MM.1S (cell line): ENCODE measurements at regions not wholly inside any gene's neighbourhood (a gene's known extent, or its start where the extent isn't known, plus 50 kb on each side); places are given as distances from the start of the nearest gene placed in this dataset.

Experiments
- DNase-seq: peaks from one replicate; pipeline ENCODE4 v3.0.0-alpha.2; 2015
- H2AFZ ChIP-seq: fragments of 300-600 bp; sonication (generic); 2 replicates; pipeline ENCODE4 v1.6.0; 2016; ENCODE audit warnings: antibody characterized with exemption, low read length
- H3F3A ChIP-seq: fragments of 300-600 bp; sonication (generic); 2 replicates; pipeline ENCODE4 v1.6.1; 2016; ENCODE audit warnings: mild to moderate bottlenecking, antibody characterized with exemption, low read length, moderate library complexity, mixed read lengths; ENCODE audit not compliant: insufficient read depth
- H3K27ac ChIP-seq: fragments of 300-600 bp; sonication (generic); 2 replicates; pipeline ENCODE4 v1.5.1; 2016; ENCODE audit warnings: mild to moderate bottlenecking, low read length
- H3K27me3 ChIP-seq: fragments of 300-600 bp; sonication (generic); replicated peaks from 2 replicates; pipeline ENCODE4 v1.6.0; 2016; ENCODE audit warnings: low read length; ENCODE audit not compliant: insufficient read depth
- H3K36me3 ChIP-seq: fragments of 300-600 bp; sonication (generic); replicated peaks from 2 replicates; pipeline ENCODE4 v1.6.1; 2016; ENCODE audit warnings: mild to moderate bottlenecking, low read length, mixed read lengths; ENCODE audit not compliant: insufficient read depth
- H3K4me1 ChIP-seq: fragments of 300-600 bp; sonication (generic); 2 replicates; pipeline ENCODE4 v1.6.1; 2016; ENCODE audit warnings: low read length, mixed read lengths
- H3K4me2 ChIP-seq: fragments of 300-600 bp; sonication (generic); 2 replicates; pipeline ENCODE4 v1.6.0; 2016; ENCODE audit warnings: low read depth, low read length
- H3K4me3 ChIP-seq: fragments of 300-600 bp; sonication (generic); 2 replicates; pipeline ENCODE4 v1.5.1; 2016; ENCODE audit warnings: low read length, mixed read lengths
- H3K79me2 ChIP-seq: fragments of 300-600 bp; sonication (generic); 2 replicates; pipeline ENCODE4 v1.6.1; 2016; ENCODE audit warnings: mixed run types, low read length, mixed read lengths
- H3K9ac ChIP-seq: fragments of 300-600 bp; sonication (generic); 2 replicates; pipeline ENCODE4 v1.6.1; 2016; ENCODE audit warnings: low read length, mixed read lengths
- H3K9me2 ChIP-seq: fragments of 300-600 bp; sonication (generic); replicated peaks from 2 replicates; pipeline ENCODE4 v1.6.1; 2016; ENCODE audit warnings: mild to moderate bottlenecking, low read length, mixed read lengths; ENCODE audit not compliant: insufficient read depth
- H3K9me3 ChIP-seq: fragments of 300-600 bp; sonication (generic); replicated peaks from 2 replicates; pipeline ENCODE4 v1.6.1; 2016; ENCODE audit warnings: mild to moderate bottlenecking, low read length, mixed read lengths; ENCODE audit not compliant: insufficient read depth
- H4K20me1 ChIP-seq: fragments of 300-600 bp; sonication (generic); 2 replicates; pipeline ENCODE4 v1.6.1; 2016; ENCODE audit warnings: mild to moderate bottlenecking, low read length, moderate library complexity, mixed read lengths; ENCODE audit not compliant: insufficient read depth
- CTCF ChIP-seq: fragments of 300-600 bp; sonication (generic); IDR thresholded peaks from 2 replicates; pipeline ENCODE4 v1.5.1; 2016; ENCODE audit warnings: antibody characterized with exemption, low read length, mixed read lengths
- EZH2 ChIP-seq: fragments of 300-600 bp; sonication (generic); optimal IDR thresholded peaks from 2 replicates; pipeline ENCODE3; 2017; ENCODE audit warnings: low read depth, mild to moderate bottlenecking, antibody characterized with exemption, low read length, mixed read lengths
- EZH2phosphoT487 ChIP-seq: fragments of 300-600 bp; sonication (generic); IDR thresholded peaks from 2 replicates; pipeline ENCODE4 v1.6.1; 2018; ENCODE audit warnings: antibody characterized with exemption, low read length

- H3K4me3 ChIP-seq: no peak overlapping the region
- H4K20me1 ChIP-seq: no peaks in the 10 kb centered on the region
- H3K4me2 ChIP-seq: peak overlapping the region; percentile 18; the same call in 1 of the 2 replicates
- H3K9me2 ChIP-seq: no peaks in the 10 kb centered on the region
- no peaks in the 10 kb centered on the region for H3F3A ChIP-seq
- peaks cover 6% of the 10 kb centered on the region; the same call in 1 of the 2 replicates for H3K4me1 ChIP-seq
- TF ChIP-seq EZH2 (no peak), CTCF (no peak), EZH2phosphoT487 (no peak)
- peak; percentile 15 for DNase-seq
- H3K9ac ChIP-seq: no peak overlapping the region
- no peaks in the 10 kb centered on the region for H3K36me3 ChIP-seq
- peak overlapping the region; percentile 35; the same call in 1 of the 2 replicates for H3K27ac ChIP-seq
- no peaks in the 10 kb centered on the region for H3K79me2 ChIP-seq
- no peak overlapping the region for H2AFZ ChIP-seq
- no peaks in the 10 kb centered on the region for H3K9me3 ChIP-seq
- no peaks in the 10 kb centered on the region for H3K27me3 ChIP-seq
These were observed 113.2 kb upstream of the MAF start for GRCh38 chr16:79713609-79714309.

- Histone ChIP-seq H3K4me2 (no peak overlapping the region), H3F3A (no peaks in the 10 kb centered on the region), H3K36me3 (no peaks in the 10 kb centered on the region), H2AFZ (no peak overlapping the region), H4K20me1 (no peaks in the 10 kb centered on the region), H3K9me2 (no peaks in the 10 kb centered on the region), H3K27me3 (no peaks in the 10 kb centered on the region), H3K4me3 (no peak overlapping the region), H3K27ac (no peak overlapping the region), H3K9ac (no peak overlapping the region), H3K9me3 (no peaks in the 10 kb centered on the region), H3K4me1 (peaks cover 6% of the 10 kb centered on the region; the same call in 1 of the 2 replicates), H3K79me2 (no peaks in the 10 kb centered on the region)
- no peak for DNase-seq
- TF ChIP-seq CTCF (no peak), EZH2phosphoT487 (no peak), EZH2 (no peak)
These were observed 111.7 kb upstream of the MAF start for GRCh38 chr16:79712276-79712675.

GRCh38 chr16:79707876-79708275 lies 107.3 kb upstream of the MAF start:
- H3K36me3 ChIP-seq: no peaks in the 10 kb centered on the region
- H2AFZ ChIP-seq: no peak overlapping the region
- no peaks in the 10 kb centered on the region for H3K9me3 ChIP-seq
- H4K20me1 ChIP-seq: no peaks in the 10 kb centered on the region
- H3K9ac ChIP-seq: no peak overlapping the region
- H3K27me3 ChIP-seq: no peaks in the 10 kb centered on the region
- H3K9me2 ChIP-seq: no peaks in the 10 kb centered on the region
- H3K27ac ChIP-seq: no peak overlapping the region
- no peak for DNase-seq
- no peak overlapping the region for H3K4me3 ChIP-seq
- no peaks in the 10 kb centered on the region for H3K4me1 ChIP-seq
- no peaks in the 10 kb centered on the region for H3K79me2 ChIP-seq
- no peak for TF ChIP-seq EZH2phosphoT487
- no peak for TF ChIP-seq EZH2
- no peak for TF ChIP-seq CTCF
- H3K4me2 ChIP-seq: no peak overlapping the region
- no peaks in the 10 kb centered on the region for H3F3A ChIP-seq
